Stimulated activated CD8-positive, alpha-beta memory T cell treated with anti-CD3 and anti-CD28 coated beads, Interleukin-12 subunit alpha, Interleukin-12 subunit beta, amount 100 ng/mL, for 1 hour (primary cell): ENCODE measurements at regions not wholly inside any gene's neighbourhood (a gene's known extent, or its start where the extent isn't known, plus 50 kb on each side); places are given as distances from the start of the nearest gene placed in this dataset.

Experiments
- DNase-seq: peaks from one replicate; pipeline ENCODE4 v3.0.0-alpha.2; 2020; ENCODE audit warnings: low read depth

- no peak for DNase-seq
These were observed 62.7 kb upstream of the FTH1 start for GRCh38 chr11:62030071-62030684.

- DNase-seq = no peak
These were observed 59.4 kb upstream of the FTH1 start for GRCh38 chr11:62026739-62027370.

- DNase-seq = peak; percentile 60
These were observed 58.2 kb upstream of the FTH1 start for GRCh38 chr11:62025487-62026105.

GRCh38 chr11:62024936-62025486 is 57.6 kb upstream of the FTH1 start:
- DNase-seq = no peak

GRCh38 chr11:62022211-62022610 is 54.8 kb upstream of the FTH1 start:
- DNase-seq = no peak

- DNase-seq = no peak
These were observed 53.2 kb upstream of the FTH1 start for GRCh38 chr11:62020661-62021060.

- no peak for DNase-seq
These were observed 51.7 kb upstream of the FTH1 start for GRCh38 chr11:62018981-62019664.

GRCh38 chr11:62017878-62018655 is 50.6 kb upstream of the FTH1 start:
- no peak for DNase-seq
